ENCODE measurements at regions not wholly inside any gene's neighbourhood (a gene's known extent, or its start where the extent isn't known, plus 50 kb on each side); places are given as distances from the start of the nearest gene placed in this dataset.

DNA sequence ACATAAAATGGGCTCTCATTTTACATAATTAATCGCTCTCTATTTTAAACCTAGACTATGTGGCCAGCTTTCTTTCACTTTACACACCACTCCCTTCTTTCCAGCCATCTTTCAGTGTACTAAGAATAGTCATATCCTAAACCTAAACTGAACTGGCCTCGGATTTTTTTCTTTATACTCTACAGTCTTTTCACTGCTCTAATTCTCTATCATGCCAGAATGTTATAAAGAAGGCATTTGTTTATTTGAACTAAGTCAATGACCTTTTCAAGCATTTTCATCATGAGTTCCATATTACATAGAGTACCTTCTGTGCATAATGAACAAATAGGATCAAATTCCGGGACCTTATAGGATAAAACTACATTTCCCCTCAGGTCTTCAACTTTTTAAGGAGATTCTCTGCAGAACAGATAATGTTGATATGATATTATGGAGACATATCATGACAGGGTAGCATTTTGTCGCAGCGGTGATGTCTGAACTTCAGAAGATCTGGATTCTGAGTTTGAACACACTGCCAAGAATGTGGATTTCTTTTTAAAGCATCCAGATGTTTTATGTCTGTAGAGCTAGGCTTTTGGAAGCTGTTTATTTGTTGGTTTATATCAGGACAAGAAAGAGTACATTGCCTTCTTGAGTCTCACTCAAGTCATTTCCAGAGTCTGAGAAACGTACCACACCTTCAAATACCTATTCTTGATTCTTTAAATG is 1047.3 kb downstream of the MCTP2 start:
- H3K36me3 Mint-ChIP-seq (ENCODE audit: low read depth): no peaks in the 10 kb centered on the region
- H3K4me3 Mint-ChIP-seq: no peak overlapping the region
- no peak for DNase-seq
- H3K9me3 Mint-ChIP-seq: no peaks in the 10 kb centered on the region
- no peak overlapping the region for H3K27ac Mint-ChIP-seq
- no peaks in the 10 kb centered on the region for H3K4me1 Mint-ChIP-seq (ENCODE audit: low read depth)
- peaks cover 21% of the 10 kb centered on the region for H3K27me3 Mint-ChIP-seq

- Mint-ChIP-seq H3K27me3 (peaks cover 21% of the 10 kb centered on the region), H3K9me3 (no peaks in the 10 kb centered on the region), H3K27ac (no peak overlapping the region), H3K4me1 (ENCODE audit: low read depth) (peaks cover 1% of the 10 kb centered on the region), H3K4me3 (no peak overlapping the region), H3K36me3 (ENCODE audit: low read depth) (no peaks in the 10 kb centered on the region)
- no peak for DNase-seq
Measured at GRCh38 chr15:95279277-95280019, 1048.1 kb downstream of the MCTP2 start.

GRCh38 chr15:95280711-95281110 is 1049.3 kb downstream of the MCTP2 start:
- Mint-ChIP-seq H3K9me3 (no peaks in the 10 kb centered on the region), H3K27me3 (peaks cover 22% of the 10 kb centered on the region), H3K27ac (no peak overlapping the region), H3K36me3 (ENCODE audit: low read depth) (no peaks in the 10 kb centered on the region), H3K4me1 (ENCODE audit: low read depth) (peaks cover 12% of the 10 kb centered on the region), H3K4me3 (no peak overlapping the region)
- DNase-seq: no peak

GRCh38 chr15:95281470-95281869 is 1049.0 kb upstream of the NR2F2 start:
- no peak overlapping the region for H3K4me3 Mint-ChIP-seq
- H3K36me3 Mint-ChIP-seq (ENCODE audit: low read depth): no peaks in the 10 kb centered on the region
- H3K27me3 Mint-ChIP-seq: peaks cover 22% of the 10 kb centered on the region
- DNase-seq: no peak
- no peak overlapping the region for H3K27ac Mint-ChIP-seq
- no peaks in the 10 kb centered on the region for H3K9me3 Mint-ChIP-seq
- H3K4me1 Mint-ChIP-seq (ENCODE audit: low read depth): peaks cover 12% of the 10 kb centered on the region

GRCh38 chr15:95284492-95284891 is 1046.0 kb upstream of the NR2F2 start:
- H3K27ac Mint-ChIP-seq: no peak overlapping the region

DNA sequence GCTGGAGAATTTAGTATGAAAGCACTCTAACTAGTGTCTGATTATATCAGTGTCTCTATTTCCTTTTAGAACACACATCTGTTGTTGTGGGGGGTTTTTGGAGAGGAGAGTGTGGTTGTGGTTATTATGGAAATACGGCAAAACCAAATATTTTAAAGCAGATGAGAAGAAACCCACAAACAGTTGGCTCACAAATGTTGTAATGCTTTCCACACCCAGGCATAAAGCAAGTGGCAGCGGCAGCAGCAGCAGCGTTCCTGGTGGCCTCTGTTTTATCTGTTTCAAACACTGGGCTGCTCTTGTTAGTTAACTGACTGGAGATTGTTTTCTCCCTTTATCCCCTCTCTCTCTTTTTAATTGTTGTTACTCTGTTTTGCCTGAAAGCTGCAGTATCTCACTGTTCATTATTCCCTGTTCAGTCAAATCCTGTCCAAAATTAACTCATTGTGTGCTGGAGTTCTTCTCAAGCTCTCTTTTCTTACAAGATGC is 1045.5 kb upstream of the NR2F2 start:
- H3K27me3 Mint-ChIP-seq: peaks cover 36% of the 10 kb centered on the region
- no peak overlapping the region for H3K27ac Mint-ChIP-seq
- no peak overlapping the region for H3K4me3 Mint-ChIP-seq
- no peak for DNase-seq
- H3K9me3 Mint-ChIP-seq: no peaks in the 10 kb centered on the region
- peaks cover 12% of the 10 kb centered on the region for H3K4me1 Mint-ChIP-seq (ENCODE audit: low read depth)
- no peaks in the 10 kb centered on the region for H3K36me3 Mint-ChIP-seq (ENCODE audit: low read depth)

More at GRCh38 chr15:95284492-95284891, 1046.0 kb upstream of the NR2F2 start:
- H3K27me3 Mint-ChIP-seq: peaks cover 36% of the 10 kb centered on the region
- H3K36me3 Mint-ChIP-seq (ENCODE audit: low read depth): no peaks in the 10 kb centered on the region
- DNase-seq: no peak
- H3K9me3 Mint-ChIP-seq: no peaks in the 10 kb centered on the region
- peaks cover 12% of the 10 kb centered on the region for H3K4me1 Mint-ChIP-seq (ENCODE audit: low read depth)
- H3K4me3 Mint-ChIP-seq: no peak overlapping the region

- Mint-ChIP-seq H3K36me3 (ENCODE audit: low read depth) (no peaks in the 10 kb centered on the region), H3K4me3 (no peak overlapping the region), H3K9me3 (no peaks in the 10 kb centered on the region), H3K27me3 (peaks cover 40% of the 10 kb centered on the region), H3K4me1 (ENCODE audit: low read depth) (peaks cover 12% of the 10 kb centered on the region), H3K27ac (no peak overlapping the region)
- no peak for DNase-seq
Measured at GRCh38 chr15:95286352-95286880, 1044.1 kb upstream of the NR2F2 start.

DNA sequence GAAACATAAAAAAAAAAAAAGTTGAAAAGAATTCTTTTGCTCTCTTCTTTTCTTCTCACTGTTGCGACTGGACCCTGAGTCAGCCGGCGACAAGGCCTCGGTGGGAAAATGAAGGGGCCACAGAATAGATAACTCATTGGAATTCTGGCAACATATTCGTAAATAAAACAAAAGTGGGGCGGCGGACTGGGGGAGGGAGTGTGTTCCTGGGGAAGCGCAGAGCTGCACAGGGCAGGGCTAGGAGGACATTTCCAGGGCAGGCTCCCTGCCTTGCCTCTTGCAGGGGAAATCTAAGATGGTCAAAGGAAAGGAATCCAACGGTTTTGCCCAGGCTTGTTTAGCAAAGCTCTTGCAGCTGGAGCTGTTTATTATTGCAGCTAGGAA is 1042.8 kb upstream of the NR2F2 start:
- H3K4me1 Mint-ChIP-seq (ENCODE audit: low read depth): peaks cover 12% of the 10 kb centered on the region
- no peak overlapping the region for H3K4me3 Mint-ChIP-seq
- no peaks in the 10 kb centered on the region for H3K9me3 Mint-ChIP-seq
- no peaks in the 10 kb centered on the region for H3K36me3 Mint-ChIP-seq (ENCODE audit: low read depth)
- H3K27ac Mint-ChIP-seq: no peak overlapping the region
- peaks cover 49% of the 10 kb centered on the region for H3K27me3 Mint-ChIP-seq
- no peak for DNase-seq

DNA sequence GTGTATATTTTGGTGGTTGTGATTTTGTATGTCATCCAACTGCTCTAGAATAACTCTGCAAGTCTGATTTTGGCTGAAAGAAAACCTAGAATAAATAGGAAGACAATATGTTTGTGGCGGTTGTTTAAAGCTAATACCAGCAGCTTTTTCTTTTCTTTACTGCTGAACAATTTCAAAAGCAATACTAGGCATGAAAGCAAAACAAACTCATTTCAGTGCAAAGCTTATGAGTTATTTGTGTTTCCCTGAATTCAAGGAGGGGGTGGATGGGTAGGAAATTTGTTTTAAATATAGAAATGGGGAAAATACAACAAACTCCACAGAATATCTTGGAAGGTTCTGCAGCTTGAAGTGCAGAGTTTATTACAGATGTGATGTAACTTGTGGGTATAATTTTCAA is 1041.9 kb upstream of the NR2F2 start:
- peaks cover 12% of the 10 kb centered on the region for H3K4me1 Mint-ChIP-seq (ENCODE audit: low read depth)
- H3K4me3 Mint-ChIP-seq: no peak overlapping the region
- no peaks in the 10 kb centered on the region for H3K9me3 Mint-ChIP-seq
- no peaks in the 10 kb centered on the region for H3K36me3 Mint-ChIP-seq (ENCODE audit: low read depth)
- peaks cover 51% of the 10 kb centered on the region for H3K27me3 Mint-ChIP-seq
- DNase-seq: no peak
- no peak overlapping the region for H3K27ac Mint-ChIP-seq

- no peak for DNase-seq
- no peaks in the 10 kb centered on the region for H3K36me3 Mint-ChIP-seq (ENCODE audit: low read depth)
Measured at GRCh38 chr15:95290176-95290974, 1040.1 kb upstream of the NR2F2 start.

DNA sequence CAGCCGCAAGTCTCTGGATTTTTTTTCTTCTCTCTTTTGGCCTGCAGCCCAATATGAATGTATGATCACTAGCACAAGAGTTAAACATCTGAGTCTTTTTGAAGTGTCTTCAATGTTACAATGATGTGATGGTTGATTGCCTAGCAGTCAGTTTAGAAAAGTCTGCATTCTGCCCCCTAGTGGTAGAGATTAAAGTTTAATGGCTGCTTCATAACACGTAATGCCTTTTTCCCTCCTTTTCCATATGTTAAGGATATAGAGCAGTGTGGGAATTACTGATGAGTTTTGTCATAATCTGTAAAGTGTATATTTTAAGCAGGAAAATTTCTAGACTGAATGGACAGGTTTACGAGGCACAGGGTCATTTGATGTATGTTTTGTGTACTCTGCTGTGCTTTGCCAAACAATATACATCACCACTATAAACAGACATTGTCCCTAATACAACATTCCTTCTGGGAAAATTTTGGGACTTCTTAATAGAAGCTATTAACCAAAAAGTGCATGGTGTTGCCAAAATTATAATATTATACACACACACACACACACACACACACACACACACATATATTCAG is 1038.5 kb upstream of the NR2F2 start:
- H3K4me1 Mint-ChIP-seq (ENCODE audit: low read depth): no peaks in the 10 kb centered on the region
- H3K27ac Mint-ChIP-seq: no peak overlapping the region
- no peak for DNase-seq
- H3K36me3 Mint-ChIP-seq (ENCODE audit: low read depth): no peaks in the 10 kb centered on the region
- H3K27me3 Mint-ChIP-seq: peaks cover 75% of the 10 kb centered on the region
- no peaks in the 10 kb centered on the region for H3K9me3 Mint-ChIP-seq
- no peak overlapping the region for H3K4me3 Mint-ChIP-seq

More at GRCh38 chr15:95290176-95290974, 1040.1 kb upstream of the NR2F2 start:
- Mint-ChIP-seq H3K9me3 (no peaks in the 10 kb centered on the region), H3K27me3 (peaks cover 61% of the 10 kb centered on the region), H3K27ac (no peak overlapping the region), H3K4me3 (no peak overlapping the region), H3K4me1 (ENCODE audit: low read depth) (peaks cover 2% of the 10 kb centered on the region)

GRCh38 chr15:95292785-95293450 is 1037.6 kb upstream of the NR2F2 start:
- Mint-ChIP-seq H3K4me3 (no peak overlapping the region), H3K27me3 (peaks cover 72% of the 10 kb centered on the region), H3K27ac (no peak overlapping the region), H3K36me3 (ENCODE audit: low read depth) (no peaks in the 10 kb centered on the region), H3K9me3 (no peaks in the 10 kb centered on the region), H3K4me1 (ENCODE audit: low read depth) (peaks cover 3% of the 10 kb centered on the region)
- DNase-seq: no peak

GRCh38 chr15:95293456-95294031 is 1037.0 kb upstream of the NR2F2 start:
- H3K27me3 Mint-ChIP-seq: peaks cover 67% of the 10 kb centered on the region
- no peaks in the 10 kb centered on the region for H3K36me3 Mint-ChIP-seq (ENCODE audit: low read depth)
- H3K4me3 Mint-ChIP-seq: no peak overlapping the region
- H3K4me1 Mint-ChIP-seq (ENCODE audit: low read depth): peaks cover 7% of the 10 kb centered on the region
- no peak for DNase-seq
- no peak overlapping the region for H3K27ac Mint-ChIP-seq
- H3K9me3 Mint-ChIP-seq: no peaks in the 10 kb centered on the region
